Trophoblast cell (in vitro differentiated cells and primary cell): ENCODE measurements at regions not wholly inside any gene's neighbourhood (a gene's known extent, or its start where the extent isn't known, plus 50 kb on each side); places are given as distances from the start of the nearest gene placed in this dataset.

Source experiments
- DNase-seq, 2 donors: peaks; one replicate each; pipeline ENCODE4 v3.0.0-alpha.2; 2016
- H2AFZ ChIP-seq: 2 replicates; pipeline ENCODE4 v1.6.1; 2013; ENCODE audit warnings: low read length, moderate library complexity, mild to moderate bottlenecking; ENCODE audit not compliant: insufficient read depth, poor library complexity
- H2AK5ac ChIP-seq: 2 replicates; pipeline ENCODE4 v1.6.1; 2013; ENCODE audit warnings: mild to moderate bottlenecking, low read length
- H2BK120ac ChIP-seq: 2 replicates; pipeline ENCODE4 v1.6.1; 2013; ENCODE audit warnings: low read length, mild to moderate bottlenecking, moderate library complexity; ENCODE audit not compliant: insufficient read depth, poor library complexity
- H2BK12ac ChIP-seq: 2 replicates; pipeline ENCODE4 v1.6.1; 2013; ENCODE audit warnings: mild to moderate bottlenecking, low read length, moderate library complexity
- H2BK5ac ChIP-seq: 2 replicates; pipeline ENCODE4 v1.6.1; 2013; ENCODE audit warnings: low read length, low read depth, moderate library complexity, mild to moderate bottlenecking; ENCODE audit not compliant: poor library complexity
- H3K14ac ChIP-seq: 2 replicates; pipeline ENCODE4 v1.6.1; 2013; ENCODE audit warnings: mild to moderate bottlenecking, low read length
- H3K18ac ChIP-seq: 2 replicates; pipeline ENCODE4 v1.6.1; 2013; ENCODE audit warnings: mild to moderate bottlenecking, low read length
- H3K23ac ChIP-seq: 2 replicates; pipeline ENCODE4 v1.6.1; 2013; ENCODE audit warnings: low read length
- H3K27ac ChIP-seq: 2 replicates; pipeline ENCODE4 v1.5.1; 2013; ENCODE audit warnings: low read depth, mild to moderate bottlenecking, inconsistent platforms, low read length, moderate library complexity
- H3K27me3 ChIP-seq: 2 replicates; pipeline ENCODE4 v1.6.1; 2013; ENCODE audit warnings: inconsistent platforms, mild to moderate bottlenecking, low read length, moderate library complexity; ENCODE audit not compliant: insufficient read depth
- H3K36me3 ChIP-seq, 2 experiments: 1 replicate in 1 of 2; 2 replicates in 1 of 2; pipeline ENCODE4 v1.6.1; 2013; ENCODE audit warnings: low read length in 2 of 2, mild to moderate bottlenecking in 2 of 2, moderate library complexity in 1 of 2; ENCODE audit not compliant: insufficient read depth in 2 of 2, control insufficient read depth in 1 of 2
- H3K4ac ChIP-seq: 2 replicates; pipeline ENCODE4 v1.6.1; 2013; ENCODE audit warnings: low read depth, mild to moderate bottlenecking, low read length, moderate library complexity
- H3K4me1 ChIP-seq, 2 experiments: 1 replicate in 1 of 2; 2 replicates in 1 of 2; pipeline ENCODE4 v1.6.1; 2013; ENCODE audit warnings: low read length in 2 of 2, mild to moderate bottlenecking in 2 of 2, moderate library complexity in 1 of 2; ENCODE audit not compliant: insufficient read depth in 2 of 2, control insufficient read depth in 1 of 2
- H3K4me2 ChIP-seq: 2 replicates; pipeline ENCODE4 v1.6.1; 2013; ENCODE audit warnings: inconsistent platforms, mild to moderate bottlenecking, low read length, moderate library complexity
- H3K4me3 ChIP-seq: 2 replicates; pipeline ENCODE4 v1.5.1; 2013; ENCODE audit warnings: mild to moderate bottlenecking, low read depth, low read length, inconsistent platforms
- H3K79me1 ChIP-seq: one replicate; pipeline ENCODE4 v1.6.1; 2013; ENCODE audit warnings: low read length
- H3K79me2 ChIP-seq: 2 replicates; pipeline ENCODE4 v1.6.1; 2013; ENCODE audit warnings: low read length, mild to moderate bottlenecking; ENCODE audit not compliant: control insufficient read depth, insufficient read depth, poor library complexity
- H3K9ac ChIP-seq: 2 replicates; pipeline ENCODE4 v1.6.1; 2013; ENCODE audit warnings: mild to moderate bottlenecking, low read length
- H3K9me3 ChIP-seq: 2 replicates; pipeline ENCODE4 v1.6.1; 2013; ENCODE audit warnings: low read depth, mild to moderate bottlenecking, control low read depth, inconsistent platforms, low read length; ENCODE audit not compliant: insufficient read depth
- H4K12ac ChIP-seq: 2 replicates; pipeline ENCODE4 v1.6.1; 2013; ENCODE audit warnings: low read depth, mild to moderate bottlenecking, low read length, moderate library complexity
- H4K8ac ChIP-seq: 2 replicates; pipeline ENCODE4 v1.6.1; 2013; ENCODE audit warnings: low read depth, mild to moderate bottlenecking, low read length, moderate library complexity
- H4K91ac ChIP-seq: one replicate; pipeline ENCODE4 v1.6.1; 2013; ENCODE audit warnings: low read depth, mild to moderate bottlenecking, low read length, moderate library complexity
- WGBS: extraction: QIAGEN DNeasy Blood & Tissue Kit; methylation state at CpG from one replicate; pipeline ENCODE4 v1.1.7; 2013; ENCODE audit warnings: missing lambda C conversion rate; ENCODE audit not compliant: insufficient read length, insufficient coverage; ENCODE audit errors: extremely low coverage; 5-methylcytosine and 5-hydroxymethylcytosine counted together

GRCh38 chr10:14409247-14409646, 78.5 kb upstream of the FRMD4A start:
- peak overlapping the region; percentile 99 for H2AK5ac ChIP-seq
- no peak overlapping the region for H3K4me2 ChIP-seq
- no peak overlapping the region for H4K12ac ChIP-seq
- peak overlapping the region; percentile 91 for H3K14ac ChIP-seq
- H3K27ac ChIP-seq: no peak overlapping the region
- peaks cover 50% of the 10 kb centered on the region for H3K79me1 ChIP-seq
- H3K4me3 ChIP-seq: no peak overlapping the region
- peak overlapping the region; percentile 79 for H2BK12ac ChIP-seq
- peaks cover 7% of the 10 kb centered on the region for H3K79me2 ChIP-seq
- H3K23ac ChIP-seq: no peak overlapping the region
- H4K91ac ChIP-seq: peak overlapping the region; percentile 98
- H2BK5ac ChIP-seq: peak overlapping the region; percentile 93
- peaks cover 11 to 23% of the 10 kb centered on the region in 2 experiments for H3K4me1 ChIP-seq
- H3K27me3 ChIP-seq: no peaks in the 10 kb centered on the region
- no peaks in the 10 kb centered on the region for H3K36me3 ChIP-seq
- H4K8ac ChIP-seq: peak overlapping the region; percentile 17
- no peak overlapping the region for H3K4ac ChIP-seq
- H2BK120ac ChIP-seq: peak overlapping the region; percentile 99
- WGBS: no CpG with 5 or more reads among the region's 4 CpGs
- H2AFZ ChIP-seq: no peak overlapping the region
- H3K9ac ChIP-seq: no peak overlapping the region
- no peak overlapping the region for H3K18ac ChIP-seq
- no peaks in the 10 kb centered on the region for H3K9me3 ChIP-seq
- DNase-seq: no peak

GRCh38 chr10:14408139-14408538, 77.4 kb upstream of the FRMD4A start:
- Histone ChIP-seq H3K4me2 (no peak overlapping the region), H3K4me1 (peaks cover 14 to 26% of the 10 kb centered on the region in 2 experiments), H3K36me3 (no peaks in the 10 kb centered on the region), H4K12ac (no peak overlapping the region), H3K14ac (peak overlapping the region; percentile 91), H3K18ac (no peak overlapping the region), H4K8ac (peak overlapping the region; percentile 74), H2BK120ac (peak overlapping the region; percentile 99), H3K9ac (no peak overlapping the region), H3K79me2 (peaks cover 7% of the 10 kb centered on the region), H3K27me3 (no peaks in the 10 kb centered on the region), H3K4me3 (no peak overlapping the region), H4K91ac (peak overlapping the region; percentile 98), H3K4ac (peak overlapping the region; percentile 42), H3K23ac (no peak overlapping the region), H2BK5ac (peak overlapping the region; percentile 93), H2AFZ (no peak overlapping the region), H2BK12ac (peak overlapping the region; percentile 100), H2AK5ac (no peak overlapping the region), H3K27ac (peak overlapping the region; percentile 100), H3K79me1 (peaks cover 56% of the 10 kb centered on the region), H3K9me3 (no peaks in the 10 kb centered on the region)
- DNase-seq: no peak
- no CpG with 5 or more reads among the region's 2 CpGs for WGBS

- Histone ChIP-seq H4K91ac (peak overlapping the region; percentile 99), H3K9me3 (no peaks in the 10 kb centered on the region), H3K23ac (no peak overlapping the region), H3K79me2 (peaks cover 7% of the 10 kb centered on the region), H2AK5ac (no peak overlapping the region), H3K79me1 (peaks cover 58% of the 10 kb centered on the region), H3K4me3 (no peak overlapping the region), H3K9ac (no peak overlapping the region), H3K36me3 (no peaks in the 10 kb centered on the region), H4K8ac (peak overlapping the region; percentile 74), H2BK12ac (peak overlapping the region; percentile 63), H2BK120ac (peak overlapping the region; percentile 93), H3K14ac (no peak overlapping the region), H2BK5ac (peak overlapping the region; percentile 99), H3K4ac (no peak overlapping the region), H4K12ac (no peak overlapping the region), H3K4me2 (peak overlapping the region; percentile 23), H3K4me1 (peaks cover 14 to 26% of the 10 kb centered on the region in 2 experiments), H2AFZ (no peak overlapping the region), H3K18ac (peak overlapping the region; percentile 38), H3K27me3 (no peaks in the 10 kb centered on the region), H3K27ac (peak overlapping the region; percentile 100)
- no CpG with 5 or more reads among the region's 7 CpGs for WGBS
- DNase-seq: peak; percentile 67 to 77
Observed at GRCh38 chr10:14407567-14407966, 76.8 kb upstream of the FRMD4A start.

- H4K8ac ChIP-seq: peak overlapping the region; percentile 49
- peak overlapping the region; percentile 59 for H3K4ac ChIP-seq
- no peak overlapping the region for H3K23ac ChIP-seq
- no peaks in the 10 kb centered on the region for H3K36me3 ChIP-seq
- H4K12ac ChIP-seq: peak overlapping the region; percentile 50
- no peaks in the 10 kb centered on the region for H3K27me3 ChIP-seq
- peaks cover 7% of the 10 kb centered on the region for H3K79me2 ChIP-seq
- peak; percentile 54 to 72 for DNase-seq
- peak overlapping the region; percentile 90 for H2BK120ac ChIP-seq
- no peaks in the 10 kb centered on the region for H3K9me3 ChIP-seq
- peak overlapping the region; percentile 77 for H2BK5ac ChIP-seq
- H2AFZ ChIP-seq: peak overlapping the region; percentile 15
- H3K18ac ChIP-seq: peak overlapping the region; percentile 50
- H4K91ac ChIP-seq: peak overlapping the region; percentile 99
- no peak overlapping the region for H3K27ac ChIP-seq
- H3K14ac ChIP-seq: peak overlapping the region; percentile 81
- no peak overlapping the region for H3K4me3 ChIP-seq
- H3K4me1 ChIP-seq: peaks cover 14 to 26% of the 10 kb centered on the region in 2 experiments
- H3K4me2 ChIP-seq: no peak overlapping the region
- peaks cover 54% of the 10 kb centered on the region for H3K79me1 ChIP-seq
- no CpG with 5 or more reads among the region's 18 CpGs for WGBS
- H2BK12ac ChIP-seq: peak overlapping the region; percentile 99
- no peak overlapping the region for H3K9ac ChIP-seq
- peak overlapping the region; percentile 94 for H2AK5ac ChIP-seq
Observed at GRCh38 chr10:14405076-14406065, 74.6 kb upstream of the FRMD4A start.
